A673 (cell line): ENCODE measurements at regions not wholly inside any gene's neighbourhood (a gene's known extent, or its start where the extent isn't known, plus 50 kb on each side); places are given as distances from the start of the nearest gene placed in this dataset.

Experiments used
- CTCF ChIP-seq: fragments of 300-800, 200-600 bp; sonication (generic); conservative IDR thresholded peaks from 2 replicates; pipeline ENCODE4 v1.5.1; 2017; ENCODE audit warnings: low read depth, mild to moderate bottlenecking, antibody characterized with exemption, low read length, moderate library complexity, mixed read lengths
- EZH2 ChIP-seq: fragments of 200-600 bp; sonication (generic); IDR thresholded peaks from 2 replicates; pipeline ENCODE4 v1.6.1; 2017; ENCODE audit warnings: borderline replicate concordance, low read depth, mild to moderate bottlenecking, mixed read lengths, antibody characterized with exemption, low read length; ENCODE audit not compliant: poor library complexity, severe bottlenecking

GRCh38 chr5:9853309-9853708 is 223.2 kb upstream of the TAS2R1 start:
- no peak for TF ChIP-seq EZH2
- no peak for TF ChIP-seq CTCF
